Neuronal stem cell (in vitro differentiated cells): ENCODE measurements at regions not wholly inside any gene's neighbourhood (a gene's known extent, or its start where the extent isn't known, plus 50 kb on each side); places are given as distances from the start of the nearest gene placed in this dataset.

Experiments
- DNase-seq: peaks from one replicate; pipeline ENCODE4 v3.0.0-alpha.2; 2013; ENCODE audit warnings: low spot score
- H2AFZ ChIP-seq: one replicate; pipeline ENCODE4 v1.6.1; 2013; ENCODE audit warnings: mild to moderate bottlenecking, low read length, inconsistent platforms
- H2AK5ac ChIP-seq: 2 replicates; pipeline ENCODE4 v1.6.1; 2013; ENCODE audit warnings: low read depth, mild to moderate bottlenecking, inconsistent platforms, low read length, moderate library complexity, mixed read lengths
- H2BK120ac ChIP-seq: 2 replicates; pipeline ENCODE4 v1.6.1; 2013; ENCODE audit warnings: low read depth, mild to moderate bottlenecking, inconsistent platforms, low read length, moderate library complexity, mixed read lengths
- H2BK12ac ChIP-seq: one replicate; pipeline ENCODE4 v1.6.1; 2013; ENCODE audit warnings: low read length, inconsistent platforms
- H2BK15ac ChIP-seq: 2 replicates; pipeline ENCODE4 v1.6.1; 2013; ENCODE audit warnings: mild to moderate bottlenecking, low read length, inconsistent platforms, mixed read lengths
- H2BK5ac ChIP-seq: one replicate; pipeline ENCODE4 v1.6.1; 2013; ENCODE audit warnings: inconsistent platforms, mild to moderate bottlenecking, low read length, moderate library complexity
- H3K14ac ChIP-seq: one replicate; pipeline ENCODE4 v1.6.1; 2013; ENCODE audit warnings: low read length, inconsistent platforms
- H3K18ac ChIP-seq: 2 replicates; pipeline ENCODE4 v1.6.1; 2013; ENCODE audit warnings: low read length, inconsistent platforms
- H3K23ac ChIP-seq: 2 replicates; pipeline ENCODE4 v1.6.1; 2013; ENCODE audit warnings: low read depth, mild to moderate bottlenecking, mixed read lengths, low read length, inconsistent platforms; ENCODE audit not compliant: poor library complexity
- H3K27ac ChIP-seq: replicated peaks from 3 replicates; pipeline ENCODE4 v1.5.1; 2013; ENCODE audit warnings: low read length, inconsistent platforms
- H3K27me3 ChIP-seq, 3 experiments: 2 replicates each; pipeline ENCODE4 v1.6.1; 2013; ENCODE audit warnings: low read length in 3 of 3, mild to moderate bottlenecking in 2 of 3, inconsistent platforms in 1 of 3, low read depth in 1 of 3, mixed read lengths in 1 of 3, moderate library complexity in 1 of 3; ENCODE audit not compliant: control insufficient read depth in 3 of 3, insufficient read depth in 3 of 3
- H3K36me3 ChIP-seq, 2 donors: replicated peaks in 1 of 2; 2 replicates each; pipeline ENCODE4 v1.6.1; 2013; ENCODE audit warnings: low read length in 2 of 2; ENCODE audit not compliant: control insufficient read depth in 2 of 2, insufficient read depth in 2 of 2
- H3K4ac ChIP-seq: 2 replicates; pipeline ENCODE4 v1.6.1; 2013; ENCODE audit warnings: inconsistent platforms, mild to moderate bottlenecking, low read length, moderate library complexity
- H3K4me1 ChIP-seq, 2 donors: 1 replicate in 1 of 2; 2 replicates in 1 of 2; pipeline ENCODE4 v1.6.1; 2013; ENCODE audit warnings: low read length in 2 of 2, low read depth in 1 of 2; ENCODE audit not compliant: control insufficient read depth in 2 of 2, insufficient read depth in 1 of 2
- H3K4me2 ChIP-seq: one replicate; pipeline ENCODE4 v1.6.1; 2013; ENCODE audit warnings: mild to moderate bottlenecking, low read length, inconsistent platforms; ENCODE audit not compliant: insufficient read depth, poor library complexity, severe bottlenecking
- H3K4me3 ChIP-seq, 2 donors: 2 replicates each; pipeline ENCODE4 v1.5.1; 2013; ENCODE audit warnings: low read length in 2 of 2, mild to moderate bottlenecking in 2 of 2, inconsistent platforms in 1 of 2, moderate library complexity in 1 of 2
- H3K79me1 ChIP-seq: one replicate; pipeline ENCODE4 v1.6.1; 2013; ENCODE audit warnings: low read depth, mild to moderate bottlenecking, inconsistent platforms, low read length, moderate library complexity
- H3K9ac ChIP-seq: one replicate; pipeline ENCODE4 v1.6.1; 2013; ENCODE audit warnings: mild to moderate bottlenecking, low read depth, low read length, inconsistent platforms; ENCODE audit not compliant: poor library complexity
- H3K9me3 ChIP-seq, 2 donors: replicated peaks in 1 of 2; 2 replicates each; pipeline versions ENCODE3 to v1.6.1; 2013; ENCODE audit warnings: low read length in 2 of 2, mild to moderate bottlenecking in 2 of 2, inconsistent platforms in 1 of 2, low read depth in 1 of 2, mixed read lengths in 1 of 2, moderate library complexity in 1 of 2; ENCODE audit not compliant: control insufficient read depth in 2 of 2, insufficient read depth in 1 of 2
- H4K8ac ChIP-seq: one replicate; pipeline ENCODE4 v1.6.1; 2013; ENCODE audit warnings: low read depth, mild to moderate bottlenecking, inconsistent platforms, low read length, moderate library complexity
- H4K91ac ChIP-seq: one replicate; pipeline ENCODE4 v1.6.1; 2013; ENCODE audit warnings: low read length, low read depth, mild to moderate bottlenecking, inconsistent platforms; ENCODE audit not compliant: poor library complexity
- WGBS, 2 donors: extraction: QIAGEN DNeasy Blood & Tissue Kit; methylation state at CpG; one replicate each; pipeline ENCODE4 v1.1.7; 2013; ENCODE audit warnings: missing lambda C conversion rate in 2 of 2, mixed read lengths in 1 of 2; ENCODE audit not compliant: insufficient read length in 2 of 2, insufficient replicate concordance in 1 of 2; ENCODE audit errors: extremely low coverage in 2 of 2; 5-methylcytosine and 5-hydroxymethylcytosine counted together

DNA sequence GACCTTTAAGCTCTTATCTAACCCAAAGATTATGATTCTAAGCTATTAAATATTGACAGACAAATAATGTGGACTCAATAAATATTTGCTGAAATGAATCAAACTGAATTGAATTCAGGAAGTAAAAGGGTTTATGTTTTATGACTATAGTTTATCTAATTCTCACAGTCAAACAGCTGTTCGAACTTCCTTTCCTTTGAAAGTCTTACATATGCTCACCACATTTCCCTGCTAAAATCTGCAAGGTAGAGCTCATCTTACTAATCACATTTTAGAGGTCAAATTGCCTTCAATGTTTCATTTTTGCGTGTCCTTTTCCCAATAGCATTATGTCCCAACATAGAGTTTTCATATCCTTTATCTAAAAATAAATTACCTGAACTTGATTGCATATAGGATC is 154.9 kb upstream of the PPP1R3A start:
- Histone ChIP-seq H3K9ac (no peak overlapping the region), H2AFZ (no peak overlapping the region), H2BK15ac (no peak overlapping the region), H3K18ac (no peak overlapping the region), H3K36me3 (no peaks in the 10 kb centered on the region), H2BK120ac (no peak overlapping the region), H3K14ac (no peak overlapping the region), H4K91ac (no peak overlapping the region), H3K27me3 (no peaks in the 10 kb centered on the region), H2AK5ac (no peak overlapping the region), H3K23ac (no peak overlapping the region), H4K8ac (no peak overlapping the region), H3K4me1 (no peaks in the 10 kb centered on the region), H3K9me3 (no peaks in the 10 kb centered on the region), H3K4me2 (no peak overlapping the region), H3K4ac (no peak overlapping the region), H2BK12ac (no peak overlapping the region), H2BK5ac (no peak overlapping the region), H3K27ac (no peak overlapping the region), H3K79me1 (no peaks in the 10 kb centered on the region), H3K4me3 (no peak overlapping the region)
- WGBS, 2 donors = no CpG with 5 or more reads among the region's 2 CpGs
- DNase-seq = no peak

DNA sequence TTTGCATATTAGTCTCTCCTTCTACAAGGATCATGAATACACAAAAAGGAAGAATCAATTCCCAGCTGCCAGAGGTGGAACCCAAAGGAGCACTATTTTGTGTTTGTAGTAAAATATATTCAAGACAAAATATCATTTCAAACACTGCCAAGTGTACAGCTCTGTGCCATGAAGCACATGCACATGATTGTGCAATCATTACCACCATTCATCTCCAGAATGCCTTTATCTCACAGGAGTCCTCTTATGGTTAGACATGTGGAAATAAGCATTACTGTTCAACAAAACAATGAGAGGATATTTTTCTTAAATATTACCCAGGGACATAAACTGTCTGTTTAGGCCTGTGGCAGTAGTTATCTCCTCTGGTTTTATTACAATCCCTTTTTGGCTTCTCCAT is 151.4 kb upstream of the PPP1R3A start:
- Histone ChIP-seq H3K4me1 (no peaks in the 10 kb centered on the region), H3K36me3 (no peaks in the 10 kb centered on the region), H2AFZ (no peak overlapping the region), H2BK15ac (no peak overlapping the region), H2BK120ac (no peak overlapping the region), H3K9ac (no peak overlapping the region), H3K23ac (no peak overlapping the region), H3K14ac (no peak overlapping the region), H3K79me1 (no peaks in the 10 kb centered on the region), H4K91ac (no peak overlapping the region), H3K27me3 (no peaks in the 10 kb centered on the region), H4K8ac (no peak overlapping the region), H2AK5ac (no peak overlapping the region), H2BK5ac (no peak overlapping the region), H3K4me3 (no peak overlapping the region), H2BK12ac (no peak overlapping the region), H3K4me2 (no peak overlapping the region), H3K27ac (no peak overlapping the region), H3K4ac (no peak overlapping the region), H3K18ac (no peak overlapping the region), H3K9me3 (no peaks in the 10 kb centered on the region)
- no peak for DNase-seq

DNA sequence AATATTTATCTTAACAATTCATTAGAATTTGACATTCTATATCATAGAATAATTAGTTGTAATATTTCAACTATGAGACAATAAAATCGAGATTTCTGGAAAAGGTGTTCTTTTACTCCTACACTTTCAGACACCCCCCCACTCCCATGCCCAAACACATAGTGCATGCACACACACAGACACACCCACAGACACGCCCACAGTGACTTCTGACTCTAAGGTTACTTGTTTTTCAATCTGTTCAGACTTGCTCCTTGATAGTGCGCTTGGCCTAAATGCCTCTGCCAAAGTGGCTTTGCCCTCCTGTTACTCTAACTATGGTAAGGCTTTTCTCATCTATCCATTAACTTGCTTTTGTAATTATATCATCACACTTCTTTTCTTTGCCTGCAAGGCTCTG is 144.0 kb upstream of the PPP1R3A start:
- Histone ChIP-seq H3K23ac (no peak overlapping the region), H2BK15ac (no peak overlapping the region), H3K79me1 (no peaks in the 10 kb centered on the region), H3K18ac (no peak overlapping the region), H3K9me3 (no peaks in the 10 kb centered on the region), H2BK12ac (no peak overlapping the region), H3K14ac (no peak overlapping the region), H3K4me2 (no peak overlapping the region), H4K91ac (no peak overlapping the region), H4K8ac (no peak overlapping the region), H3K4me3 (no peak overlapping the region), H3K4ac (no peak overlapping the region), H2BK120ac (no peak overlapping the region), H2BK5ac (no peak overlapping the region), H3K9ac (no peak overlapping the region), H2AFZ (no peak overlapping the region), H3K36me3 (no peaks in the 10 kb centered on the region), H3K4me1 (no peaks in the 10 kb centered on the region), H2AK5ac (no peak overlapping the region), H3K27ac (no peak overlapping the region), H3K27me3 (no peaks in the 10 kb centered on the region)
- no peak for DNase-seq
- no CpG with 5 or more reads among the region's 3 CpGs for WGBS, 2 donors

DNA sequence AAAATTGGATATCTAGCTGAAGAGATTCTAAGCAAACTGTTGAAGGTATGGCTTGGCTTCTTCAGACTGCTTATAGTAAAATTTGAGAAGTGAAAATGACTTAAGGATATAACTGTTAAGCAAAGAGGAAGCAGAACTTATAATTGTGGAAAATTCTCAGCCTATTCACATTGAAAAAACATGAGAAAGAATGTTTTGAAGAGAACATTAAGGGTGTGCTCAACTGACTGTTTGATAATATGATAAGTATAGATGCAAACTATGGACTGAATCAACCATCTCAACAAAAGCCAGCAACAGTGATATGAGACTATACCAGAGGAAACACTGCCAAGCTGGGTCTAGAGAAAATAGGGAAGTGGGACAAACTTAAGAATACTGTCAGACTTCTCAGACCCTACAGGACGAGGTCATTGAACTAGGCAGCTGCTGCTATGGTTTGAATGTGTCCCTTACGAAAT is 133.1 kb upstream of the PPP1R3A start:
- no peaks in the 10 kb centered on the region for H3K79me1 ChIP-seq
- H3K27me3 ChIP-seq = no peaks in the 10 kb centered on the region
- H3K27ac ChIP-seq = no peak overlapping the region
- no peaks in the 10 kb centered on the region for H3K36me3 ChIP-seq
- H2AFZ ChIP-seq = no peak overlapping the region
- no peak overlapping the region for H2BK120ac ChIP-seq
- no peak overlapping the region for H4K8ac ChIP-seq
- no peak overlapping the region for H3K14ac ChIP-seq
- no peak overlapping the region for H3K23ac ChIP-seq
- no peak overlapping the region for H3K18ac ChIP-seq
- no peak overlapping the region for H3K4me2 ChIP-seq
- H4K91ac ChIP-seq = no peak overlapping the region
- H2BK15ac ChIP-seq = no peak overlapping the region
- H2BK5ac ChIP-seq = no peak overlapping the region
- H2BK12ac ChIP-seq = no peak overlapping the region
- DNase-seq = no peak
- WGBS, 2 donors = no CpG with 5 or more reads among the region's 2 CpGs
- H3K4me3 ChIP-seq = no peak overlapping the region
- H3K4ac ChIP-seq = no peak overlapping the region
- no peaks in the 10 kb centered on the region for H3K4me1 ChIP-seq
- H3K9ac ChIP-seq = no peak overlapping the region
- no peak overlapping the region for H2AK5ac ChIP-seq
- H3K9me3 ChIP-seq = peaks cover 2 to 3% of the 10 kb centered on the region in 2 donors
